ENCODE measurements at regions not wholly inside any gene's neighbourhood (a gene's known extent, or its start where the extent isn't known, plus 50 kb on each side); places are given as distances from the start of the nearest gene placed in this dataset.
"Not testable (repeated sequence)": the region's sequence is repeated elsewhere in the genome, so short reads cannot be mapped to it uniquely, and the experiment has no call there.

DNA sequence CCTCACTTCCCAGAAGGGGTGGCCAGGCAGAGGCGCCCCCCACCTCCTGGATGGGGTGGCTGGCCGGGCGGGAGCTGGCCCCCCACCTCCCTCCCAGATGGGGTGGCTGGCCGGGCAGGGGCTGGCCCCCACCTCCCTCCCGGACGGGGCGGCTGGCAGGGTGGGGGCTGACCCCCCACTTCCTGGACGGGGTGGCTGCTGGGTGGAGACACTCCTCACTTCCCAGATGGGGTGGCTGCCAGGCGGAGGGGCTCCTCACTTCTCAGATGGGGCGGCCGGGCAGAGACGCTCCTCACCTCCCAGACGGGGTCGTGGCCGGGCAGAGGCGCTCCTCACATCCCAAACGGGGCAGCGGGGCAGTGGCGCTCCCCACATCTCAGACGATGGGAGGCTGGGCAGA lies 126.1 kb upstream of the PKP2 start:
- DNase-seq, result not testable (repeated sequence)

DNA sequence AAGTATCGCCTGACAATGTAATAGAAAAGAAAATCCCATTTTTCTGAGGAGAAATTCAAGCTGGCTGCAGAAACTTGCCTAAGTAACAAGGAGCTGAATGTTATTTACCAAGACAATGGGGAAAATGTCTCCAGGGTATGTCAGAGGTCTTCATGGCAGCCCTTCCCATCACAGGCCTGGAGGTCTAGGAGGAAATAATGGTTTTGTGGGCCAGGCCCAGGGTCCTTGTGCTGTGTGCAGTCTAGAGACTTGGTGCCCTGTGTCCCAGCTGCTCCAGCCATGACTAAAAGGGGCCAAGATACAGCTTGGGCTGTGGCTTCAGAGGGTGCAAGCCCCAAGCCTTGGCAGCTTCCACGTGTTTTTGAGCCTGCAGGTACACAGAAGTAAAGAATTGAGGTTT lies 120.5 kb upstream of the PKP2 start:
- DNase-seq, result not testable (repeated sequence)

DNA sequence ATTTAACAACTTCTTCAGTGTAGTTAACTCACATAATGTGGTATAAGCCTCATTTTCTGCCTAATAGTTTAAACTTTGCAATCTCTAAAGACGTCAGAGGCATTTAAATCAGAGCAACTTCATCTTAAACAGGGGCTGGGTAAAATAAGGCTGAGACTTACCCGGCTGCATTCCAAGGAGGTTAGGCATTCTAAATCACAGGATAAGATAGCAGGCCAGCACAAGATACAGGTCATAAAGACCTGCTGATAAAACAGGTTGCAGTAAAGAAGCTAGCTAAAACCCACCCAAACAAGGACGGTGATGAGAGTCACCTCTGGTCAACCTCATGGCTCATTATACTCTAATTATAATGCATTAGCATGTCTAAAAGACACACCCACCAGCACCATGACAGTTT lies 115.6 kb upstream of the PKP2 start:
- no peak for DNase-seq

DNA sequence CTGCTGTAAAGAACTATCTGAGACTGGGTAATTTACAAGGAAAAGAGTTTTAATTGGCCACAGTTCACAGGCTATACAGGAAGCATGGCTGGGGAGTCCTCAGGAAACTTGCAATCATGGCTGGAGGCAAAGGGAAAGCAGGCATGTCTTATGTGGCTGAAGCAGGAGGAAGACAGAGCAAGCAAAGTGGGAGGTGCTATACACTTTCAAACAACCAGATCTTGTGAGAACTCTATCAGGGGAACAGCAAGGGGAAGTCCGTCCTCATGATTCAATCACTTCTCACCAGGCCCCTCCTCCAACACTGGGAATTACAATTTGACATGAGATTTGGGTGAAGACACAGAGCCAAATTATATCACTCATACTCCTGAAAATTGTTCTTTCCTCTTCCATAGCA lies 109.5 kb upstream of the PKP2 start:
- DNase-seq, result peak in 1 of 2 donors; percentile 11

DNA sequence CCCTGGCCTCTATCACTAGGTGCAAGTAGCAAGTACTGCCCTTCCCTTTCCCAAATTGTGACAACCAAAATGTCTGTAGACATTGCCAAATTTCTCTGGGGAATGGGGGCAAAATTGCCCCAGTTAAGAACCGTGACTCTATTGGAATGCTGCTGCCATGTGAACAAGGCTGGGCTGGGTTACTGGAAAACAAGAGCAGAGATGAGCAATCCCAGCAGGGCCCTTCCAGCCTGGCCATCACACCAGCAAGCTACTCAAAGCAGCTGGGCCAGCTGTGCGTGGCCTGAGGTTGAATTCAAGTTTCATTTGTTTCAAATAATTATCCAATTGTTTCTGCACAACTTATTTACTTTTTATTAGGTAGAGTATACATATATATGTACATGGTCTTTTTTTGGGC lies 103.4 kb upstream of the PKP2 start:
- no peak for DNase-seq

DNA sequence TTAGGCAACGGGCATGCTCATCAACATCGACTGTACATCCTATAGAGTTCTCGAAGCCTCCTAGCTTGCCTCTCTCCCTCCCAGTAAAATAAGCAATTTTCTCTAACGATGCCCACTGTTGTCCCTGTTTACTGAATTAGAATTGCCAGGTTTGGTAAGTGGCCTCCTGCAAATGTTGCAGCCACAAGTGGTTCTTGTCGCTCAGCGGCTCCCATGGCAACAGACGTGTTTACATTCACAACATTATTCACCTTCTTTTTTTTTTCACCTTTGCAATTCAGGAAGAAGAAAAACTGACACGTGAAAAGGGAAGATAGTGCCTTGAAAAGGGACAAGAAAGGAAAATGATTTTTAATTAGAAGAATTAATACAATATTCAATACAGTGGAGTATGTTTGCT lies 100.9 kb upstream of the PKP2 start:
- no peak for DNase-seq

DNA sequence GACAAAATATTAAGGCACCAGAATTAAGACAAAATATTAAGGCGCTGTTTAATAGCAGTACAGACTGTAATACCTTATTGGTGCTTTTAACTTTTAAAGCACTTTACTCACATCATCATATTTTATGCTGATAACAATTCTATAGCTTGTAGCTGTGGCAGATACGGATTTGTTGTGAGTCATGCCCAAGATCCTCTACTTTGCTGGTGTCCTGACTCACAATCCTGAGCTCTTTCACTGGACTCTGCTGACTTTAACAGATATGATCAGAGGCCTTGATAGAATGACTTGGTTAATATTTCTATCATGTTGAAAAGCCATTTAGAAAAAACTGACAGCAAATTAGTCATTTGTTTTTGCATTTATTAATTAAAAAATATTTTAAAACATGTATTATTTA lies 99.0 kb upstream of the PKP2 start:
- no peak for DNase-seq

DNA sequence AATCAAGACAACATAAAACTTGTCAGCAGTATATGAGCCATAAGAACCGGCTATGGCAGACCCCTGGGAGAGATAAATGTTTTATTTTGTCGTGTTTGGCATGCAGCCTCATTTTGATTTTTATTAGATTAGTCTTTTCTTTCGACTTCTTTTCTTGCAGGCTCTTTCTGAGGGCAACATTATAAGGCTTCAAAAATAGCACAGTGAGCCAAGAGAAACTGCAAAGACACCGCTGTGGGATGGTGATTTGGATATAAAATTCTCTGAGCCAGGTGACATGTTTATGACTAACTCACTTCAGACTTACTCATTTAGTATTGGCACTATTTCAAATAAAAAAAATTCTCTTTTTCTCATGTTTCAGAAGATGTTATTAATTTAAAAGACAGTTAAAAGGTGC lies 96.8 kb upstream of the PKP2 start:
- no peak for DNase-seq

DNA sequence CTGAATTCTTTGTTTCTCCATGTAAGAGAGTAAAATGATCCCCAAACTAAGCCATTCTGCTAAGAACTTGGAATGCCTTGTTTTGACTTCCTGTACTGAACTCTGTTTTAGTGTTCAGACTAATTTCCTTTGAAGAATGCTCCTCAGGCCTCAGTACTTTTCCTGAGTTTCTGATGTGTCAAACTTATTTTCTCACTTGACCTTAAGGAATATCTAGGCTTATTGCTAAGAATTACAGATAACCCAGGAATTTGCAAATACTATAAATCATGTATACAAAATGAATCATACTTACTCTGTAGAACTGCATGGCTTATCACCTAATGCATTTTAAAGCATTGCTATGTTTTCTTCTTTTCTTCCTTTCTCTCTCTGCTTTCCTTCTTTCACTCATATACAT lies 93.1 kb upstream of the PKP2 start:
- no peak for DNase-seq

DNA sequence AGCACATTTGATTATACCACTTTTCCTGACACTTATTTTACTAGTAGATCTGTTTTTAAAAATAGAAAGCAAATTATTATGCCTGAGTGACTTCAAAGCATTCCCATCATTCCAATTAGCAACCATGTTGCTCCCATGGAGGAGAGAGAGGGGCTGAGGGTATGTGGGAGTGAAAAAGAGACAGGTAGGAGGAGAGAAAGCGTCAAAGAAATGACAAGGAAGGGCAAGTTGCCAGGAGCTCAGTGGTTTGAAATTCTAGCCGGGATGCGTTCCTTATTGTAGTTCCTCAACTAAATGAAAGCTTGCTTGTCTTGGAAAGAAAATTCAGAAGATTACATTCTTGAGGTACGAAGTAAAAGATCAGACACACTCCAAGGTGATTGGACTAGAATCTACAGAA lies 92.4 kb upstream of the PKP2 start:
- DNase-seq, result no peak

DNA sequence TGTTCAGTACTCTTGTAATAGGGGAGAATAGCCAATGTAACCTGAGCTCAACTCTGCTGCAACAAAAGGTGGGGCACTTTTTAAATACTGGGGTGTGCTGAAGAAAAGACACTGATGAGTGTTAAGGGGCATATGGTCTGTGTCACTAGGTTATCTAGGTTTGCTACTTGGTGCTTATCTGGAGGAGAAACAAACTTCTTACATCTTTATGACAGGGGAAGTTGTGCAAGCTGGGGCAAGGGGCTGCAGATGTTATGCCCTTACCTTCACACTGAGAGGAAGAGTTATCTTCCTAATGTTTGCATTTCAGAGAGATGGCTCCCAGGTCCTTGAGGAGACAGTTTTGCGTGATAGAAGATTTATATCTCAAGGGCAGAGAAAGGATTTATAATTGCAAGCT lies 90.9 kb upstream of the PKP2 start:
- no peak for DNase-seq

DNA sequence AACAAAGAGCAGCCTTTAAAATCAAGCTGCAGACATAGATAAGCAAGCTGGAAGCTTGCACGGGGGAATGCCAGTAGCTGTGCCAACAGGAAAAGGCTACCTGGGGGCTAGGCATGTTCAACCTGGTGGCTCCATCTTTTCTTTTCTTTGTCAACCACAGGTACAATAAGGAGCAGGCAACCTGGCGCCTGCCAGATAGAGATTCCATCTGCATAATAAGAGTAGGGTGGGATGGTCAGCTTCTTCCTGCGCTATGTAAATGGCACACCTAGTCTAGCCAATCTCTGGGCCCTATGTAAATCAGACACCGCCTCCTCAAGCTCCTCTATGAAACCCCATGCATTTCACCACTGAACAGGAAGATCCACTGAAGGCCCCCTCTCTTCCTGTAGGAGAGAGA lies 87.4 kb upstream of the PKP2 start:
- DNase-seq, result no peak

DNA sequence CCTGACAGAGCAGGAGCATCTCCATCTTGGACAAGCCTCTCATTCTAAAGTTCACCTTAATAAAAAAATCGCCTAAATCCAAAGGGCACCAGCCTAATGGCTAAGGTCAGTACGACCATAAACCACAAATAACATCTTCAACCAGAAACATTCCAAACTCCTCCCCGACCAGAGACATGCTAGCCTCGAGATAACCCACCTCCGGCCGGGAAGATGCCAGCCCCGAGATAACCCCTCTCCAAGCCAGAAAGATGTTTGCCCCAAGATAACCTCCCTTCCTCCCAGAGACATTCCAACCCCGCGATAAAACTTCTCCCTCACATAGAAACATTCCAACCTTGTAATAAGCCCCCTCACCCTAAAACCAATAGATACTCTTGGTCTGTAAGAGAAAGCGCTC lies 86.8 kb upstream of the PKP2 start:
- DNase-seq, result no peak

DNA sequence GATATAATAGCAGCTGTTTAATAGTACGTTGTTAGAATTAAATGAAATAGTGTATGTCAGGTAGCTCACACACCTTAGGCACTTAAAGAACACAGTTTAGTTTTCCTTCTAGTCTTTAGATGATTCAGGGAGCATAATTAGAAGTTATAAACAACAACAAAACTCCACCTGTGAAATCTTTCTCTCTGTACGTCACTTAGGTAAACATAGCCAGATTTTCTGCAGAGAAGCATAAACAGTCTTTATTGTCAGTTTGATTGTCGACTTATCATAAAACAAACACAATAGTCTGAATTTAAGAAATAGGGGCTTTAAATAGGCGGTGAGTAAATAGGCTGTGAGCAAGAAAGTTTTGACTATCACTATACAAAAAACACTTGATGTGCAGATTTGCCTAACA lies 84.6 kb upstream of the PKP2 start:
- no peak for DNase-seq

DNA sequence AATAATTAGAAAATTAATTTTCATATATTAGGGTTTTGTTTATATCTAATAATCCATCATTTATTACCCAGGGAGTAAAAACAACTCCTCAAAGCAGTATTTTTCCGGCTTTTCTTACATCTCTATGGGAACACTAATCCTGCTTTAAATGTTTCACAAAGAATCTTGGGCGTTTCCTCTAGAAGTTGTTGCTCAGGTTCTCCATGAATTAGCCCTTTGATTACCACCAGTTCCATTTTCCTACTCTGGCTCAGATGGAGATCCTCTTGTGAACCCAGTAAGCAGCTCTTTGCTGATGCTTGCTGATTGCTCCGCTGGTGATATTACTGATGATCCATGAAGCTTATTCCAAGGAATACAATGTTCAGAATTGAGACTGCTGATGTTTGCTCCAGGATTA lies 78.5 kb upstream of the PKP2 start:
- no peak for DNase-seq

DNA sequence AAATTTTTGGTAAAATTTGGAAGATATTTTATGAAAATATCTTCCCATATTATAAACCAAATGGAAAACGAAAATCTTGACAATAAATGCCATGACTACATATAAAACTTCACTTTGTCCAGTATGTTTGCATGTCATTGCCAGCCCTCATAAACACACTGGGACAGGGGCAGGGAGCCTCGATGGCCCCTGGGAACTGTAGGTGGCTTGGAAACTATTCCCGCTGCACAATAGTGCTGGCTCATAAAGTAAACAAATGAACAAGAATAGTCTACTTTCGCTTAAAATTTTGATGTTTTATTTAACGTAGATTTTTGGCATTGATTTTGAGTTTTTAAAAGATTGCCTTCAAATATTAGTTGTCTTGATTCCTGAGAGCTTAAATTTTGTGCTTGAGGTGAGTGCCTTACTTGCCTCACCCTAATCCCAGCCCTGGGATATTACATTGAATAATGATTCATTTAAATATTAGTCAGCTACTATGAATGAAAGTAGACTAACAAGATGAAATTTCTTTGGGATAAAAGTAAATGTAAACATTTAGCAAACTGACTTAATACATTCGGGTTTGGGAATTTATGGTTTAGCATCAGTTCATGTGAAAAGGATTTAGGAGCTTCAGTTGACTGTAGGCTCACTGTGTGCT lies 74.0 kb upstream of the PKP2 start:
- DNase-seq, result no peak

DNA sequence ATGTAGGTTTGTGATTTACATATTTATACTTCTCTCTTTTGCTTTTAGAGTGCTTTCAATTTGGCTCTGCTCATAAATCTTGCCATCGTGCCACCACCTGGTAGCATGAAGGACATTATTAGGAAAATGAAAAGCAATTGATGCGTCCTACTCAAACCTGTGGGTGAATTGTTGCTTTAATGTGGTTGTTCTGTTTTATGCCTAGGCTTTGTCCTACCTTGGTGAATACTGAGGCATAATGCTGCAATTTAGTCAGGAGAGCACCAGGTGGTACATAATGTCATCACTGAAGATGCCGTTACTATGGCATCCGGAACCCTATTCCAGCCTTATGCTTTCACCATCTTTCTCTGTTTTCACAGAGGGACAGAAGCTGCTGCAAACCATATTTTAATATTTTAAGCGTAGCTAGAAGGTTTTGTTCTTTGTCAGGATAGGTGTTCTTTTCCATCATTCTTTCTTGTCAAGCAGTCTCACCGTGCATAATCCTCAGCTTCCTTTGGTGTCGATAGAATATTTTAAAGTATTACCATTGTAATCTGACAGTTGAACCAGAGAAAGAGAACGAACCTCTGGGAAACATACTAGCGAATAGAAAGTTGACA lies 68.5 kb upstream of the PKP2 start:
- no peak for DNase-seq

DNA sequence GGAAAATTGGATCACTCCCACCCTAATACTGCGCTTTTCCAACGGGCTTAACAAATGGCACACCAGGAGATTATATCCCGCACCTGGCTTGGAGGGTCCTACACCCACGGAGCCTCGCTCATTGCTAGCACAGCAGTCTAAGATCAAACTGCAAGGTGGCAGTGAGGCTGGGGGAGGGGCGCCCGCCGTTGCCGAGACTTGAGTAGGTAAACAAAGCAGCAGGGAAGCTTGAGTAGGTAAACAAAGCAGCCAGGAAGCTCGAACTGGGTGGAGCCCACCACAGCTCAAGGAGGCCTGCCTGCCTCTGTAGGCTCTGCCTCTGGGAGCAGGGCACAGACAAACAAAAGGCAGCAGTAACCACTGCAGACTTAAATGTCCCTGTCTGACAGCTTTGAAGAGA lies 59.8 kb upstream of the PKP2 start:
- not testable (repeated sequence) for DNase-seq

DNA sequence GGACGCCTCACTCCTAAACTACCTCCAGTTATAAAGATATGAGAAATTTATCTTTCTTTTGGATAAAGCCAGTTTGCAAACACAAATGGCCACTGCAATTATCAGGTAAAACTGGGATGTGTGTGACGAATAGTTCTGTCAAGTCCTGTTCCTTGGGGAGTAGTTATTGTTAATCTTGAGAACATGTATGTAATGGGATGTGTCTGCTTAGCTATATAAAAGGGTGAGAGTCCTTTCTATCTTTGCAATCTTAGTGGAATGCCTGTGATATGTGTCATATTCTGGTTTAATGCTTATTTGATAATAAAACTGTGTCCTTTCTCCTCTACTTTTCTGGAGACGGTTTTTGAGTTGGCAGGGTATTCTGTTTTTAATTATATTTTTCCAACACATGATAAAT lies 56.1 kb upstream of the PKP2 start:
- DNase-seq, result no peak

DNA sequence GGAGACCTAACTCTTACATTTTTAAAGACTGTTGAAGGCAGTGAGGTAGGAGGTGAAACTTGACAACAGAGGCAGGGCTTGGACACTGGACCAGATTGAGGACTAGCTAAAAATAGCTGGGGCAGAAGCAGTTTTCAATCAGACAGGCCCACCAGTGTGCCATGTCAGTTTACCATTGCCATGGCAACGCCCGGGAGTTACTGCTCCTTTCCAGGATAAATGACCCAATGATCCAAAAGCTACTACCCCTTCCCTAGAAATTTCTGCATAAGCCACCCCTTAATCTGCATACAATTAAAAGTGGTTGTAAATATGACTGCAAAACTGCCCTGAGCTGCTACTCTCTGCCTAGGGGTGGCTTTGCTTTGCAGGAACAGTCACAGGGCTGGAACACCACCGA lies 53.2 kb upstream of the PKP2 start:
- no peak for DNase-seq

DNA sequence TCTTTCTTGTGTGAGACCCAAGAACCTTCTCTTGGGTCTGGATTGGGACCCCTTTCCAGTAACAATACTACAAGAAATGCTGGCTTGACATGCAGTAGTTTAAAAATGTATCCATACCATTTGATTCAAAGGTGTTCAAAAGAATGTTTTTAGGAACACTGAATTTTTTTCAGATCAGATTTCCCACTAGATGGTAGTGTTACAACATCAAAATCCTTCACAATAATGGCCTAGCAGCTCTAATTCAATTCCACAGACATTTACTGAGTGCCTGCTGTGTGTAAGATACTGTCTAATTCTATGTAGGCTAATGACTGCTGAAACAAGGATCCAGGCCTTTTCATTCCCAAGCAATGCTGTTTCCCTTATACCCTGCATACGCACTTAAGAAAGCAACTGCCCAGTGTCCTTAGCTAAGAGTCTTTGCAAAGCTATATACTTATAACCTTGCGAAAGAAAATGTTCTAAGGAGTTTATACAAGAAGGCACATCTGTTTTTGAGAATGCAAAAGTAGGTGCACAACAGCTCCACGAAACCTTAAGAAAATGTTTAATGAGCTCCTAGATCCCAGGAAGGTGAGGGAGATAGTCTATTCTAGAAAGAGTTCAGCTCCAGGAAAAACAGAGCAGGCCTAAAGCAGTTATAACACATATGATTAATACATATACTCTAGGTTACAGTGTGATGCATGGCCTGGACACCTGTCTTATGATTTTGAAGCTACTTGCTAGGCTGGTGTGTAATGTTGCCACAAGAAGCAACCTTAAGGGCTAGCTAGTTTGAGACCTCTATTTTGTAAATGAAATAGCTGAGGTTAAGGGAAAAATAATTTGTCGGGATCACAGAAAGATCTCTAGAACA lies 50.9 kb upstream of the PKP2 start:
- no peak for DNase-seq

DNA sequence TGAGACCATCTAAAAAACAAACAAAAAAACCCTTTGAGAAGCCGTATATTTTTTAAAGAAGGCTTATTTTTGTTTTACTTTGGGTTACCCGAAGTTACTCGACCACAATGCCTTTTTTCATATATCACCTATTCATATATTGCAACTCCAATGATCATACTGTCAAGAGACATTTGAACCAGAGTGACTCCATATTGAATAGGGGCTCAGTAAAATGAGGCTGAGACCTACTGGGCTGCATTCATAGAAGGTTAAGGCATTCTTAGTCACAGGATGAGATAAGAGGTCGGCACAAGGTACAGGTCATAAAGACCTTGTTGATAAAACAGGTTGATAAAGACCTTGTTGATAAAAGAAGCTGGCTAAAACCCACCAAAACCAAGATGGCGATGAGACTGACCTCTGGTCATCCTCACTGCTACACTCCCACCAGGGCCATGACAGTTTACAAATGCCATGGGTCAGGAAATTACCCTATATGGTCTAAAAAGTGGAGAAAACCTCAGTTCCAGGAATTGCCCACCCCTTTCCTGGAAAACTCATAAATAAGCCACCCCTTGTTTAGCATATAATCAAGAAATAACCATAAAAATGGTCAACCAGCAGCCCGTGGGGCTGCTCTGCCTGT lies 50.0 kb upstream of the PKP2 start:
- DNase-seq, result no peak
